ENCODE measurements at regions not wholly inside any gene's neighbourhood (a gene's known extent, or its start where the extent isn't known, plus 50 kb on each side); places are given as distances from the start of the nearest gene placed in this dataset.

- TF ChIP-seq POLR2A (IDR thresholded peaks at IDR 0.05): no peak
- no peak for TF ChIP-seq CTCF (IDR thresholded peaks at IDR 0.05)
- no peak for TF ChIP-seq POLR2AphosphoS5 (IDR thresholded peaks at IDR 0.05)
These were observed 62.9 kb downstream of the RPLP1 start for GRCh38 chr15:69515508-69515907.
